ENCODE measurements at regions not wholly inside any gene's neighbourhood (a gene's known extent, or its start where the extent isn't known, plus 50 kb on each side); places are given as distances from the start of the nearest gene placed in this dataset.
A peak's percentile ranks its signal among the peaks of the same experiment; 100 is the strongest.

- POLR2A ChIA-PET: no interaction called here
- H3K4me1 Mint-ChIP-seq (ENCODE audit: low read depth): no peaks in the 10 kb centered on the region
- ATAC-seq (no peak), DNase-seq (no peak)
- H3K4me3 Mint-ChIP-seq: no peak overlapping the region
- H3K27ac Mint-ChIP-seq: no peak overlapping the region
- H3K9me3 Mint-ChIP-seq (ENCODE audit: insufficient read depth): peaks cover 11% of the 10 kb centered on the region
- H3K27me3 Mint-ChIP-seq (ENCODE audit: low read depth): no peaks in the 10 kb centered on the region
- CTCF ChIA-PET: interaction anchor here (0.6 kb wide), 1 partner anchor 164 kb away, joined by 3 read pairs; no protein-coding TSS in a partner anchor
- no peaks in the 10 kb centered on the region for H3K36me3 Mint-ChIP-seq (ENCODE audit: low read depth)
Observed at GRCh38 chr9:109549386-109549785, 51.3 kb upstream of the PTPN3 start.

DNA sequence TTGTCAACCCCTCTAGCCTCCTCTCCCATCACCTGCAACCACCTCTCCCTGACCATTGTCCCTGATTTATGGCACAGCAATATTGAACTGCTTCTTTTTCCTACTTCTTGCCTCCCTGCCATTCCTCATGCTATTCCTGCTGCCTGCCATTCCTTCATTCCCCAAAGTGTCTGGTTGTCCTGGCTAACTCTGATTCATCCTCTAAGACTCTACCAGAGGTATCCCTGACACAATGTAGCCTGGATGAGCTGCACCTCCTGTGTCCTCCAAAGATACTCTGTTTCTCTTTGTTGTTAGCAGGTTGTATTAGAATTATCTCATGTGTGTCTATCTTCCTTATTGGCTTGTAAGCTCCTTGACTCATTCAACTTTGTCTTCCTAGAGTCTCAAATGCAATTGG is 53.5 kb upstream of the PTPN3 start:
- DNase-seq (no peak), ATAC-seq (no peak)
- Mint-ChIP-seq H3K27me3 (ENCODE audit: low read depth) (no peaks in the 10 kb centered on the region), H3K9me3 (ENCODE audit: insufficient read depth) (peaks cover 11% of the 10 kb centered on the region), H3K36me3 (ENCODE audit: low read depth) (no peaks in the 10 kb centered on the region), H3K4me1 (ENCODE audit: low read depth) (no peaks in the 10 kb centered on the region), H3K27ac (no peak overlapping the region), H3K4me3 (no peak overlapping the region)
- ChIA-PET POLR2A (no interaction called here), CTCF (no interaction called here)

DNA sequence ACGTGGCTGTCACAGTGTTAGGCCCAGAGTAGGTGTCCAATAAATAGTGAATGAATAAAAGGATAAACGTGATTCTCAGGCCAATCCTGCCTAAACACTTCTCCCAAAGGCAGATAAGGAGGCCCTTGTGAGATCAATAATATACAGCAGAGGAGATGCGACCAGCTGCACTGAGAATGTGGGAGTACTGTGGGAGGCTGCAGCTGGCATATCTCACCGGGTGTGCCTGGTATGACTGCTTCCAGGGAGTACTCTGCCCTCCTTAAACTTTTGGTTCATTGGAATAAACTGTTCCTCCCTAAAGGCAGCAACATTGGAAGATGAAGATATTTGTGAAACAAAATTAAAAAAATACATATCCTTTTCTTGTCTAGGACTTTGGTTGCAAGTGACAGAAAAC is 57.1 kb upstream of the PTPN3 start:
- Mint-ChIP-seq H3K4me1 (ENCODE audit: low read depth) (no peaks in the 10 kb centered on the region), H3K9me3 (ENCODE audit: insufficient read depth) (no peaks in the 10 kb centered on the region), H3K4me3 (no peak overlapping the region), H3K27me3 (ENCODE audit: low read depth) (no peaks in the 10 kb centered on the region), H3K27ac (no peak overlapping the region), H3K36me3 (ENCODE audit: low read depth) (no peaks in the 10 kb centered on the region)
- DNase-seq (no peak), ATAC-seq (no peak)
- ChIA-PET POLR2A (no interaction called here), CTCF (interaction anchor here (0.6 kb wide), 1 partner anchor 14 kb away, joined by 3 read pairs; no protein-coding TSS in a partner anchor)

DNA sequence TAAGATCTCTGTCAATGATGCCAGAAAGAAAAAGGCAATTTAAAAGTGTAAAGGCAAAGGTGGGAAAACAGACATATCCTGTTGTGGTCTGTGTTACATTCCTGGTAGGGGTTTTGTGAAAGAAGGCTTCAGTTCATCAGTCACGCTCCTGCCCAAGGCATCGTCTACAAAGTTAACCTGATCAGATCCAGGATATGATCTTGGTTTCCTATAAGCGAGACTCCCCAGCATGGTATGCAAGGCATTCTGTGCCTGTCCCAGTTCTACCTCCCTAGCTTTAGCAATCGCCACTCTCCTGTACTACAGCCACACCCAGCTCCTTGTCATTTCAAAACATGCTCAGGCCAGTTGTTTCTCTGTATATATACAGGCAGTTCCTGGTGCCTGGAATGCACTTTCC is 58.0 kb upstream of the PTPN3 start:
- POLR2A ChIA-PET: no interaction called here

DNA sequence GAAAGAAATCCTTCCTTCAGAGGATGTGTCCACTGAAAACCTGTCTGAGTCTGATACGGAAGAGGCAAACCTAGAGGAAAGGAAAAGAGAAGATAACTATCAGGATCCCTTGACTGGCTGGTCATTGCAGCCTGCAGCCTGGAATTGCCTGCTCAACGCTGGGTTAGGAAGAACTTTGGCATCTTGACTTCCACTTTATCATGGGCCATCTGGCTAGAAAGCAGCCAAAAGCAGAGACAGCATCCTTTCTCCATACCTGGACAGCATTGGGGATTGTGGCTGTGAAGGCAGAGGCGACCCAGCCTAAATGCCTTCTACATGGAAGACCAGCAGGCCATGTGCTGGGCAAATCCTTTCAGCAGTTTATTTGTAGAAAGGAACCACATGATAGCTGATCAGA is 58.7 kb upstream of the PTPN3 start:
- ATAC-seq (no peak), DNase-seq (no peak)
- Mint-ChIP-seq H3K4me3 (no peak overlapping the region), H3K36me3 (ENCODE audit: low read depth) (no peaks in the 10 kb centered on the region), H3K27me3 (ENCODE audit: low read depth) (peaks cover 3% of the 10 kb centered on the region), H3K27ac (no peak overlapping the region), H3K4me1 (ENCODE audit: low read depth) (no peaks in the 10 kb centered on the region), H3K9me3 (ENCODE audit: insufficient read depth) (no peaks in the 10 kb centered on the region)
- ChIA-PET POLR2A (no interaction called here), CTCF (no interaction called here)

More for the DNA sequence above, 58.0 kb upstream of the PTPN3 start:
- H3K4me1 Mint-ChIP-seq (ENCODE audit: low read depth): no peaks in the 10 kb centered on the region
- ATAC-seq (no peak), DNase-seq (no peak)
- no peak overlapping the region for H3K27ac Mint-ChIP-seq
- H3K9me3 Mint-ChIP-seq (ENCODE audit: insufficient read depth): no peaks in the 10 kb centered on the region
- no peaks in the 10 kb centered on the region for H3K27me3 Mint-ChIP-seq (ENCODE audit: low read depth)
- CTCF ChIA-PET: interaction anchor here (0.6 kb wide), 1 partner anchor 262 kb away, joined by 3 read pairs; no protein-coding TSS in a partner anchor
- no peaks in the 10 kb centered on the region for H3K36me3 Mint-ChIP-seq (ENCODE audit: low read depth)
- H3K4me3 Mint-ChIP-seq: no peak overlapping the region

GRCh38 chr9:109557481-109557880 is 59.4 kb upstream of the PTPN3 start:
- ChIA-PET POLR2A (no interaction called here), CTCF (no interaction called here)

DNA sequence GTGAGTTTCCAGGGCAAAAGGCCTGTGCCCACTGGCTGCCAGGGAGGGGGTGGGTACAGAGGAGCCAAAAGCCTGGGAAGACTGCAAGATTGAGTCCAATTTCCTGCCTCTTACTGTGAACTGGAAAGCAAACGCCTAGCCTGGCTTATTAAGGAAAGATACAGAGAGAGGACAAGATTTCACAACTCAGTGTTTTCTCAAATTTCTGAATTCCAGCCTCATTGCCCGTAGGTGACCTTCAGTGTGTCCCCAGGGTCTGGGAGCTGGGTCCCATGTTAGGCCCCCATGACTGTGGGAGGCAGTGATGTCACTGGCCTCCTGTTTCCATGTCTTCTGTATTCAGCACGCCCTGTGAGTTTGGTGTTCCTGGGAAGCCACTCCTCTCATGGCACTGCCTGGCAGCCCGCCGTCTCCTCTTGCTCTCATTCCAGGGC is 60.6 kb upstream of the PTPN3 start:
- H3K27me3 Mint-ChIP-seq (ENCODE audit: low read depth): peaks cover 6% of the 10 kb centered on the region
- ChIA-PET POLR2A (no interaction called here), CTCF (no interaction called here)
- H3K4me1 Mint-ChIP-seq (ENCODE audit: low read depth): no peaks in the 10 kb centered on the region
- ATAC-seq (no peak), DNase-seq (no peak)
- no peak overlapping the region for H3K4me3 Mint-ChIP-seq
- no peak overlapping the region for H3K27ac Mint-ChIP-seq
- no peaks in the 10 kb centered on the region for H3K9me3 Mint-ChIP-seq (ENCODE audit: insufficient read depth)
- no peaks in the 10 kb centered on the region for H3K36me3 Mint-ChIP-seq (ENCODE audit: low read depth)

More at GRCh38 chr9:109557481-109557880, 59.4 kb upstream of the PTPN3 start:
- H3K4me1 Mint-ChIP-seq (ENCODE audit: low read depth): no peaks in the 10 kb centered on the region
- DNase-seq (no peak), ATAC-seq (no peak)
- no peak overlapping the region for H3K27ac Mint-ChIP-seq
- H3K27me3 Mint-ChIP-seq (ENCODE audit: low read depth): peaks cover 3% of the 10 kb centered on the region
- no peak overlapping the region for H3K4me3 Mint-ChIP-seq
- H3K9me3 Mint-ChIP-seq (ENCODE audit: insufficient read depth): no peaks in the 10 kb centered on the region
- no peaks in the 10 kb centered on the region for H3K36me3 Mint-ChIP-seq (ENCODE audit: low read depth)

GRCh38 chr9:109560470-109561132 is 62.5 kb upstream of the PTPN3 start:
- ChIA-PET POLR2A (no interaction called here), CTCF (no interaction called here)
- ATAC-seq: no peak
- no peak for DNase-seq
- no peak overlapping the region for H3K4me3 Mint-ChIP-seq
- H3K27me3 Mint-ChIP-seq (ENCODE audit: low read depth): peaks cover 6% of the 10 kb centered on the region
- no peaks in the 10 kb centered on the region for H3K4me1 Mint-ChIP-seq (ENCODE audit: low read depth)
- no peaks in the 10 kb centered on the region for H3K36me3 Mint-ChIP-seq (ENCODE audit: low read depth)
- H3K27ac Mint-ChIP-seq: no peak overlapping the region
- H3K9me3 Mint-ChIP-seq (ENCODE audit: insufficient read depth): no peaks in the 10 kb centered on the region

DNA sequence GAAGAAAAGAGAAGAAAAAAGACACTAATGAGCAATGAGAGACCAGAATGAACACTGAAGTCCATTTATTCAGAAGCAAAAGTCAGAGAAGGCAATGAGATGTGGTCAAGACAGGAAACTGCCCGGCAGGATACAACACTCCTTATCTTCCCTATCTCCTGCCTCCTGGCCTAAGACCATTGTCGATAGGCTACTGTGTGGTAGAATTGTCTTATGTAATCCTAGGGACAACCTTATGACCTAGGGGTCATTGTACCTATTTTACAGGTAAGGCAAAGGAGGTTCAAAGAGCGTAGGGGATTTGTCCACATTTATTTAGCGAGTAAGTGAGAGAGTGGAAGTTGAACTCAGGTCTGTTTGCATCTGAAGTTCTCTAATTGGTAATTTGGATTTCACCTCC is 63.0 kb upstream of the PTPN3 start:
- ChIA-PET POLR2A (no interaction called here), CTCF (no interaction called here)
- H3K4me1 Mint-ChIP-seq (ENCODE audit: low read depth): no peaks in the 10 kb centered on the region
- no peak for ATAC-seq
- no peak overlapping the region for H3K4me3 Mint-ChIP-seq
- H3K36me3 Mint-ChIP-seq (ENCODE audit: low read depth): no peaks in the 10 kb centered on the region
- H3K27ac Mint-ChIP-seq: no peak overlapping the region
- no peaks in the 10 kb centered on the region for H3K9me3 Mint-ChIP-seq (ENCODE audit: insufficient read depth)
- H3K27me3 Mint-ChIP-seq (ENCODE audit: low read depth): peaks cover 6% of the 10 kb centered on the region
- DNase-seq: no peak

DNA sequence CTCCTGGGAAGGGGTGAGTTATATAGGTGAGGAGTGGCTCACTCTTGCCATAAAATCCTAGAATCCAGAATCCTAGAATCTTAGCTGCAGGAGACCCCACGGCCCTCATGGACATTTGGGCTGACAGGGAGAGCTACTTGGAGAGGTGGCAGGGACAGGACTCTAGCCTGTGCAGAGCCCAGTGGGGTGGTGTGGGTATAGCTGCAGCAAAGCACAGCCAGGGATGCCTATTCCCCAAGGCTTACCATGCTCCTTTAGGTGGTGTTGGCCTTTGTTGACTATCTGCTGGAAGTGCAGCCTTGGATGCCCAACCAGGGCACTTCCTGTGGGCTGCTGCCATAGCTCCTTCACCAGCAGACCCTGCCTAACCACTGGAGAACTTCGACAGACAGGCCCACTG is 70.0 kb upstream of the PTPN3 start:
- ChIA-PET POLR2A (no interaction called here), CTCF (no interaction called here)
- H3K27me3 Mint-ChIP-seq (ENCODE audit: low read depth): peaks cover 11% of the 10 kb centered on the region
- no peaks in the 10 kb centered on the region for H3K4me1 Mint-ChIP-seq (ENCODE audit: low read depth)
- H3K9me3 Mint-ChIP-seq (ENCODE audit: insufficient read depth): no peaks in the 10 kb centered on the region
- DNase-seq (no peak), ATAC-seq (no peak)
- no peak overlapping the region for H3K27ac Mint-ChIP-seq
- H3K36me3 Mint-ChIP-seq (ENCODE audit: low read depth): no peaks in the 10 kb centered on the region
- no peak overlapping the region for H3K4me3 Mint-ChIP-seq

GRCh38 chr9:109568568-109569210 is 70.6 kb upstream of the PTPN3 start:
- H3K4me3 Mint-ChIP-seq: no peak overlapping the region
- H3K27me3 Mint-ChIP-seq (ENCODE audit: low read depth): peaks cover 12% of the 10 kb centered on the region
- H3K4me1 Mint-ChIP-seq (ENCODE audit: low read depth): no peaks in the 10 kb centered on the region
- DNase-seq: no peak
- ATAC-seq: no peak
- H3K27ac Mint-ChIP-seq: no peak overlapping the region
- H3K36me3 Mint-ChIP-seq (ENCODE audit: low read depth): no peaks in the 10 kb centered on the region
- ChIA-PET POLR2A (no interaction called here), CTCF (no interaction called here)
- no peaks in the 10 kb centered on the region for H3K9me3 Mint-ChIP-seq (ENCODE audit: insufficient read depth)

DNA sequence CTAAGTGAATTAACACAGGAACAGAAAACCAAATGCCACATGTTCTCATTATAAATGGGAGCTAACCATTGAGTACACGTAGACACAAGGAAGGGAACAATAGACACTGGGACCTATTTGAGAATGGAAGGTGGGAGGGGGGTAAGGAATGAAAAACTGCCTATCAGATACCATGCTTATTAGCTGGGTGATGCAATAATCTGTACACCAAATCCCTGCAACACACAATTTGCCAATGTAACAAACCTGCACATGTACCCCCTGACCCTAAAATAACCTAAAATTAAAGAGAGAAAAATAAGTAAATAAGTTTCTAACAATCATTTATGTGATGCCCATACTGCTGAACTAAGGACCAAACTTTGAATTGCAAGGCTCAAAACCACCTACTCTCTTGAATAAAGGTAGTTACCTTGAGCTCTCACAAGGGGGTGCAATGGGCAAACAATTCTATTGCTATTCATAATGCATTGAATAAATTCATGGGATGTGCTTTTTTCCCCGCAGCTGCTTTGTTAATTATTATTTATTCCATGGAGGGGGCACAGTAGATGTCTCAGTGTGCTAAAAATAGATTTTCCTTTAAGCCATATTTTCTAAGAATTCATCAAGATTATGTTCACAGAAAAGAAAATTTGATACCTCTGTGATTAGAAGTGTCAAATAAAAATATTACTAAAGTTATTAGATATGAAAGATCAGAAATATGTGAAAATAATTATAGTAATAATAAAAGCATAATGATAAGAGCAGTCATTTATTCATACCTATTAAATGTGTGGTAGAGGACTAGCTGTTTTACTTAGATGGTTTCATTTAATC is 76.2 kb upstream of the PTPN3 start:
- Mint-ChIP-seq H3K27ac (no peak overlapping the region), H3K27me3 (ENCODE audit: low read depth) (peaks cover 10% of the 10 kb centered on the region), H3K4me3 (no peak overlapping the region), H3K4me1 (ENCODE audit: low read depth) (no peaks in the 10 kb centered on the region), H3K9me3 (ENCODE audit: insufficient read depth) (no peaks in the 10 kb centered on the region), H3K36me3 (ENCODE audit: low read depth) (no peaks in the 10 kb centered on the region)
- ChIA-PET CTCF (interaction anchor here (0.9 to 4.5 kb wide), 6 partner anchors 15 to 643 kb away, joined by 3 to 24 read pairs (median 4); no protein-coding TSS in a partner anchor), POLR2A (no interaction called here)
- ATAC-seq (no peak), DNase-seq (peak; percentile 44)

All from activated CD8-positive, alpha-beta T cell treated with anti-CD3 and anti-CD28 coated beads, Interleukin-2, amount 10 ng/mL, durations not matched to agents 7 days and 5 days (primary cell).